ENCODE measurements at regions not wholly inside any gene's neighbourhood (a gene's known extent, or its start where the extent isn't known, plus 50 kb on each side); places are given as distances from the start of the nearest gene placed in this dataset.

GRCh38 chr10:130808243-130808642, 503.3 kb downstream of the TCERG1L start:
- DNase-seq: peak in 1 of 3 donors; percentile 26
- no peak overlapping the region for H3K4me3 ChIP-seq
- H3K4me1 ChIP-seq: no peaks in the 10 kb centered on the region
- TF ChIP-seq CTCF (IDR thresholded peaks at IDR 0.05) (no peak), POLR2A (IDR thresholded peaks at IDR 0.05) (no peak)
- peaks cover 0 to 3% (median 0%) of the 10 kb centered on the region in 4 donors for H3K9me3 ChIP-seq
- no peaks in the 10 kb centered on the region for H3K36me3 ChIP-seq
- H3K27ac ChIP-seq: no peak overlapping the region
- no peaks in the 10 kb centered on the region for H3K27me3 ChIP-seq

GRCh38 chr10:130808686-130809085, 502.8 kb downstream of the TCERG1L start:
- no peak for DNase-seq
- Histone ChIP-seq H3K27me3 (no peaks in the 10 kb centered on the region), H3K4me1 (no peaks in the 10 kb centered on the region), H3K4me3 (no peak overlapping the region), H3K36me3 (no peaks in the 10 kb centered on the region), H3K9me3 (peaks cover 0 to 3% (median 0%) of the 10 kb centered on the region in 4 donors), H3K27ac (no peak overlapping the region)
- TF ChIP-seq CTCF (IDR thresholded peaks at IDR 0.05): no peak
- no peak for TF ChIP-seq POLR2A (IDR thresholded peaks at IDR 0.05)

- no peaks in the 10 kb centered on the region for H3K27me3 ChIP-seq
- no peaks in the 10 kb centered on the region for H3K4me1 ChIP-seq
- no peak for TF ChIP-seq CTCF (IDR thresholded peaks at IDR 0.05)
- H3K4me3 ChIP-seq: no peak overlapping the region
- H3K9me3 ChIP-seq: peaks cover 0 to under 1% (median 0%) of the 10 kb centered on the region in 4 donors
- no peak overlapping the region for H3K27ac ChIP-seq
- H3K36me3 ChIP-seq: no peaks in the 10 kb centered on the region
- DNase-seq: no peak
Observed at GRCh38 chr10:130809181-130809580, 502.3 kb downstream of the TCERG1L start.

GRCh38 chr10:130809761-130810515, 501.6 kb downstream of the TCERG1L start:
- TF ChIP-seq POLR2A (IDR thresholded peaks at IDR 0.05): no peak
- no peak for TF ChIP-seq CTCF (IDR thresholded peaks at IDR 0.05)
- no peak overlapping the region for H3K4me3 ChIP-seq

DNA sequence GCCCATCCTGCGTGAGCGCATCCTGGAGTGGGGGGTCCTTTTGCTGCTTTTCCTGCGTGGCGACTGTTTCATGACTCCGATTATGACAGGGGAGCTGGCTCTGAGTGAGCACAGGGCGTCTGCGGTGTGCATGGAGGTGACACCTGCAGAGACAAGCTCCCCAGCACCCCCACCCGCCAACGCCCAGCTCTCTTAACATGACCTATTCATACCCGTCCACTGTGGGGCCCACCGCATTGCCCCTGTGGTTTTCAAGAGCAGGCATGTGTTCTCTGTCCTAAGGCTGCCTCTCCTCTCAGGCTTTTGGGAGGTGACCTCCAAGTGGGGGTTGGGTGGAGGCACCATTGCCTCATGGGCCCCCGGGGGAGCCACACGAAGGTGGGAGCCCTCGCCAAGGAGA, 500.7 kb downstream of the TCERG1L start:
- no peak for DNase-seq
- Histone ChIP-seq H3K9me3 (no peaks in the 10 kb centered on the region), H3K27me3 (no peaks in the 10 kb centered on the region), H3K4me1 (no peaks in the 10 kb centered on the region), H3K27ac (no peak overlapping the region), H3K4me3 (no peak overlapping the region), H3K36me3 (no peaks in the 10 kb centered on the region)
- TF ChIP-seq CTCF (IDR thresholded peaks at IDR 0.05) (no peak), POLR2A (IDR thresholded peaks at IDR 0.05) (no peak)

More at GRCh38 chr10:130809761-130810515, 501.6 kb downstream of the TCERG1L start:
- Histone ChIP-seq H3K36me3 (no peaks in the 10 kb centered on the region), H3K27me3 (no peaks in the 10 kb centered on the region), H3K27ac (no peak overlapping the region), H3K4me1 (no peaks in the 10 kb centered on the region), H3K9me3 (no peaks in the 10 kb centered on the region)
- DNase-seq: no peak

Measured in Peyer's patch (tissue), 4 donors.